NOMO-1 treated with DMSO at 0.1 percent for 48 hours (cell line): ENCODE measurements at regions not wholly inside any gene's neighbourhood (a gene's known extent, or its start where the extent isn't known, plus 50 kb on each side); places are given as distances from the start of the nearest gene placed in this dataset.

Experiments
- DNase-seq: peaks from one replicate; lab custom pipeline; 2025; ENCODE audit not compliant: unreplicated experiment; lab: John Stamatoyannopoulos, UW

DNA sequence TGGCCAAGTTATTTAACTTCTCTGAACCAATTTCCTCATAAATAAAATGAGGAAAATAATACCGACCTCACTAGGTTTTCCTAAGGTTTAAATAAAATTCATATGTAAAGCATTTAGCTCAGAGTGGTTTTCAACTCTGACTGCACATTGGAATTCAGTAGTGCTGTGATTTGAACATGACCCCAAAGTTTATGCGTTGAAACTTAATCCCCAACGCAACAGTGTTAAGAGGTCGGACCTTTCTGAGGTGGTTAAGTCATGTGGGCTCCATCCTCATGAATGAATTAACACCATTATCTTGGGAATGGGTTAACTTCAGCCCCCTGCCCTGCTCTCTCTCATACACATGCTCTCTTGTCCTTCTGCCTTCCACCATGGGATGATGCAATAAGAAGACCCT lies 322.2 kb downstream of the AASDHPPT start:
- DNase-seq, result no peak

DNA sequence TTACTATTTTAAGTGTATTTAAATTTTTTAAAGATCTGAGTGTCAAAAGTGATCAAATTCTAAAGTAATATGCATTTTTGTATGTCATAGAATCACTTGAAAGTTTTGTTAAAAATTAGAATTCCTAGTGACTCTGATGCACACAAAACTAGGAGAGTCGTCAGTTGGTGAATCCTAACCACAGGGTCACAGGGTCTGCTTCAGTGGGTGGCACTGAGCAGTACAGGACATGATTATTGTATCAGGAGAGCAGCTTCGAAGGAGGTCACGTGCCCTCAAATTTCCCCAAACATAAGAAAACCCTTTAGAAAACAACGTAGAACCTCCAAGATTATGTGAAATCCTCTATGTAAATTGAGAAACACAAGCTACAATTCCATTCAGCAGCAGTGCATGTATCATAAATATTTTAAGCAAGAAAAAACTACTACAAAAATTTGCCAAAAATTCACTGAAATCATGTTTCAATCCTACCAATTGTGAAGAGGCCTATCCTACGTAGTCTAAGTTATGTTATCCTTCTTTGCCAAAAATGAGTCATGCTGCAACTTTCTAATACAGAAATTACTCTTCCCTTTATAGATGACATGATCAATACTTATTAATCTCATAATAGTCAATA lies 323.6 kb downstream of the AASDHPPT start:
- no peak for DNase-seq

DNA sequence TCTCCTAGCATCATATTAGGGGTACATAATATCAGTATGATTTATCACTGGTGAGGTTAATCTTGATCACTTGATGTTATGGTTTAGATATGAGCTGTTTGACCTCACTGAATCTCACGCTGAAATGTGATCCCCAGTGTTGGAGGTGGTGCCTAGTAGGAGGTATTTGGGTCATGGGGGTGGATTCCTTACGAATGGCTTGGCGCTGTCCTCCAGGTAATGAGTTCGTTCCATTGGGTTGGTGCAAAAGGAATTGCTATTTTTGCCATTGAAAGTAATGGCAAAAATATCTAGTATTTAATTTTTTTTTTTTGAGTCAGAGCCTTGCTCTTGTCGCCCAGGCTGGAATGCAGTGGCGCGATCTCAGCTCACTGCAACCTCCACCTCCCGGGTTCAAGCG lies 326.3 kb downstream of the AASDHPPT start:
- DNase-seq, result no peak

- DNase-seq, result no peak
Measured at GRCh38 chr11:106409222-106409621, 331.8 kb downstream of the AASDHPPT start.

GRCh38 chr11:106409671-106410070 lies 332.2 kb downstream of the AASDHPPT start:
- DNase-seq, result no peak

DNA sequence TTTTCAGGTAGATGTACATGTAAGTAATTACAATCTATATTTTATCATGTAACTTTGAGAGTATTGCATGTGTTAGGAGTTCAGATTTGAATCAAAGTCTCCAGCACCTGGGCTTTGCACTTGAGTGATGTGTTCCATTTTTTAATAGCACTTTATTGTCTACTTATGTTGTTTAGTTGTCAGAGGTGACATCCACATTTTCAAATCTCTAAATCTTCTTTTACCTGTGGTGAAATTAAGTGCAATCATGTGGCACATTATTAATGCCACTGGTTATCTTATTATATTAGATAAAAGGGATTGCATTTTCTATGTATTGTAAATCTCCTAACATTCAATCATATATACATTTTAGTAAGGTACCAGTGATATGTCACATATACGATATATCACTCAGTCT lies 333.4 kb downstream of the AASDHPPT start:
- no peak for DNase-seq

DNA sequence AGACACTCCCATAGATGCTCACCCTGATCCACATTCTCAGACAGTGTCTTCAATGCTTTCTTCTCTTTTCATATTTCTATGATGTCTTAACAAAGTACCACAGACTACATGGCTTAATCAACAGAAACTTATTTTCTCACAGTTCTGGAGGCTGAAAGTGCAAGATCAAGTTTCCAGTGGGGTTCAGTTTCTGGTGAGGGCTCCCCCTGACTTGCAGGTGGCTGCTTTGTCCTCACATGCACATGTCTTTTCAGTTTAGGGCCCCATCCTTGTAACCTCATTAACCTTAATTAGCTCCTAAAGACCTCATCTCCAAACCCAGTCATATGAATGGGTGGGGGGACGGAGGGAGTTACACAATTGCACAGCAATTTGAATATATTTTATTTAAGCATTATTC lies 335.8 kb downstream of the AASDHPPT start:
- no peak for DNase-seq

- no peak for DNase-seq
Measured at GRCh38 chr11:106415510-106415909, 338.0 kb downstream of the AASDHPPT start.

GRCh38 chr11:106418791-106419190 lies 341.3 kb downstream of the AASDHPPT start:
- DNase-seq, result no peak

GRCh38 chr11:106420048-106420665 lies 342.7 kb downstream of the AASDHPPT start:
- no peak for DNase-seq

DNA sequence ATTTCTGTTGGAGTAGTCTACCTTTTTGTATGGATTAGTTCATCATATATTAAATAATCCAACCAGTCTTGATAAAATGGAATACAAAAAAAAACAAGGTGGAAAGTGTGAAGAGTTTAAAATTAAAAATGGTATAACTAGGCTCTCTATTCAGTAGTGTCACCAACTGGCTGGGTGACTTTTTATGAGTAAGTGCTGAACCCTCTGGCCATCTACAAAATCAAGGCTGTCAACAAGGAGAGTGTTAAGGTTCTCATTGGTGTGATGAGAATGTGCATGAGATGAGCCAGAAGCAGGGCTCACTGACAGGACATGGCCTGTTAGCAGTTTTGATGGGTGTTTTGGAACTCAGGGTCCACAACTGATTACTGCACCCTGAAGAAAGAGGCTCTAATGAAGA lies 343.2 kb downstream of the AASDHPPT start:
- DNase-seq, result no peak

GRCh38 chr11:106421676-106422292 lies 344.3 kb downstream of the AASDHPPT start:
- DNase-seq, result no peak

DNA sequence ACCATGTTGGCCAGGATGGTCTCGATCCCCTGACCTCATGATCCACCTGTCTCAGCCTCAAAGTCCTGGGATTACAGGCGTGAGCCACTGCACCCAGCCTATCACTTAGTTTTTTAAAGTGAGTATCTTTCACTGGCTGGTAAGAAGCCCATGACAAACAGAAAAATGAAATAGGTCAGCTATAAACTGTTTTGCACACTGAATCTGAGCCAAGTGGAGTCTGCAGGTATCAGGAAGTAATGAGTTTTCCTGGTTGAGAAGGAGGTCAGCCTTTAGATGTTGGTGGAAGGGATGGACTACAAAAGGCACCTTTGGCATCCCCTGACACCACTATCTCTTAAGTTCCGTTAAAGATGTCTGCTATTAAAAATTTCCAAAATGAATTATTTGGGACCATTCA lies 345.1 kb downstream of the AASDHPPT start:
- no peak for DNase-seq

DNA sequence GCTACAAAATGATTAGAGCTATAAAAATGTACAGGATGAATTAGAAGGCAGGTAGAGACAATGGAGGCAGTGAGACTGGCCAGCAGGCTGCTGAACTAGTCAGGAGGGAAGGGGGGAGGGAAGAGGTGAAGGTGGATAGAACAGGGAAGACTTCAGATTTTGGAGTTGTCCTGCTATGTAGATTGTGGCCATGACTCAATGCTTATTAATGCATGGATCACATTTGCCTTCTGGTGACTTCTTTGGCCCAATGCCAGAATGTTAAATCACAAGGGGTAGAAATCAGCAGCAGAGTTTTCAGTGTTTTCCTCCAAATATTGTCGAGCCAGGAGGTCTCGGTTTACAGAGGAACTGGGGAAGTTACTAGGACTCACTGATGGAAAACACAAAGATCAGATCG lies 346.6 kb downstream of the AASDHPPT start:
- no peak for DNase-seq

GRCh38 chr11:106425819-106426218 lies 348.4 kb downstream of the AASDHPPT start:
- no peak for DNase-seq

DNA sequence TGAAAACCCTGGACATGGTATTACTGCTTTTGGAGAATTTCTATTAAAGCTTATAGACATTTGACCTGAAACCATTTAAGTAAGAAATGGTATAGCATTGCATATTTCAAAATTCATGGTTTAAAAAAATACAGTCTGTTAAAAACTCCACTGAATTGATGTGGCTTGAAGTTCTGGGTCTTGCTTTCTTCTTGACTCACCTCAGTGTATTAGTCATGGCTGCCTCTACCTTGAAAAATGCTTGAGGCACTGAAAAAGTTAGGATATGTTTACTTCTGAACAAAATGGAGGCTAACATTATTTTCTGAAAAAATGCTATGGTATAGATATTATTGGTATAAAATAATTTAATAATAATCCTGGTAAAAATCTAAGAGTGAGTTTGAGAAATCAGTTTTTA lies 349.2 kb downstream of the AASDHPPT start:
- DNase-seq, result no peak

GRCh38 chr11:106427736-106428135 lies 350.3 kb downstream of the AASDHPPT start:
- DNase-seq, result no peak

GRCh38 chr11:106442032-106442431 lies 364.6 kb downstream of the AASDHPPT start:
- no peak for DNase-seq

- DNase-seq, result no peak
Measured at GRCh38 chr11:106446302-106446701, 368.8 kb downstream of the AASDHPPT start.

GRCh38 chr11:106446955-106447354 lies 369.5 kb downstream of the AASDHPPT start:
- DNase-seq, result no peak

- DNase-seq, result no peak
Measured at GRCh38 chr11:106447631-106448191, 370.2 kb downstream of the AASDHPPT start.

GRCh38 chr11:106449763-106450162 lies 372.3 kb downstream of the AASDHPPT start:
- DNase-seq, result no peak
